ENCODE measurements at regions not wholly inside any gene's neighbourhood (a gene's known extent, or its start where the extent isn't known, plus 50 kb on each side); places are given as distances from the start of the nearest gene placed in this dataset.

DNA sequence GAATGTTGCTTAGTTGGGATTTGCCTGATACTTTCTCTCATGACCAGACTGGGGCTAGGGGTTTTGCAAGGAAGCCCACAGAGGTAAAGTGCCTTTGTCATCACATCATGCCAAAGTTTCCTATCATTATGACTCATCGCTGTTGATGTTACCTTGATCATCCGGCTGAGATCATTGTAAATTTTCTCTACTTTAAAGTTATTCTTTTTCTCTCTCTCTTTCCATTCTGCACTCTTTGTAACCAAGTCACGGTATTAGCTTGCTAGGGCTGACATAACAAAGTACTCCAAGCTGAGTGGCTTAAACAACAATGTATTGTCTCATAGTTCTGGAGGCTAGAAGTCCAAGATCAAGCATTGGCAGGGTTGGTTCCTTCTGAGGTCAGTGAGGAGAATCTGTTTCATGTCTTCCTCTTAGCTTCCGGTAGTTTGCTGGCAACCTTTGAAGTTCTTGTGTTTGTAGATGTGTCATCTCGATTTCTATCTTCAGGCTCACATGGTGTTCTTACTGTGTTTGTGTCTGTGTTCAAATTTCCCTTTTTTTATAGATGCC, 113.0 kb downstream of the DTHD1 start:
- no peak for DNase-seq

- peak; percentile 4 for DNase-seq
Observed at GRCh38 chr4:36399762-36400353, 118.4 kb downstream of the DTHD1 start.

DNA sequence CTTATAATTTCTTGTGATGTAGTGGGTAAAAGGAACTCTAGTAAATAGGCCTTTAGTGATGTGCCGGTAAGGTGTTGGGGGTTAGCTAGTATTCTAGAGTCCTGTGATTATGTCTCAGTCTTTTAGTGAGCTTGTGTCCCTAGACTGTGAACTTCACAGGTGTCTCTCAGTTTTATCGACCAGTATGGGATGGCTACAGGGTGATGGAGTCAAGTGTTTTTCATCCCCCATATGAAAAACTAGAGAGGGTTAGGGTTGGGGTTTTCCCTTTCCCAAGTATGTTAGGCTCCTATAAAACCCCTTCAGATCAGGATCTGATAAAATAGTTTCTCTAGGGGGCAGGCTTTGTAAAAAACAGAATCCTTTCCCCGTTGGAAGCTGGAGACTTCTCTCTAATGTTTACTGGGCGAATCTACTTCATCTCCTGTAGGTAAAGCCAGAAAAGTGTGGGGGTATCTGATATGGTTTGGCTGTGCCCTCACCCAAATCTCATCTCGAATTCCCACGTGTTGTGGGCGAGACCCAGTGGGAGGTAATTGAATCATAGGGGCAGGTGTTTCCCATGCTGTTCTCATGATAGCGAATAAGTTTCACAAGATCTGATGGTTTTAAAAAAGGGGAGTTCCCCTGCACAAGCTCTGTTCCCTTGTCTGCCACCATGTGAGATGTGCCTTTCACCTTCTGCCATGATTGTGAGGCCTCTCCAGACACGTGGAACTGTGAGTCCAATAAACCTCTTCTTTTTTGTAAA, 120.8 kb downstream of the DTHD1 start:
- no peak for DNase-seq

DNA sequence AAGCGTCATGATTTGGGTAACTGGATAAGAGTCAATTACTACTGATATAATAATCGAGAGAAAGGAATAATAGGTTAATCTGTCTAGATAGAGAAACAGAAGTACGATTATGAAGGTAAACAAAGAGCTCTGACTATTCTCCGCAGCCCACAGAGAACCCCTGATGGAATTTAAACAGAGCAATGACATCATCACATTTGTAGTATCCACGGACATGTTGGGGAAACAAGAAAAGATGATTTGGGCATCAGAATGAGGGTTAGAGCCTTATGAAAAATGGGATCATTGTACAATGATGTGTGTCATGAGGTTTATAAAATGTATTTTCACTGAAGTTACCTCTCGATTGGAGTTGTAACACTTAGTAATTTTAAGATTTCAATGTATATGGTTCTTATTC, 129.9 kb downstream of the DTHD1 start:
- no peak for DNase-seq

DNA sequence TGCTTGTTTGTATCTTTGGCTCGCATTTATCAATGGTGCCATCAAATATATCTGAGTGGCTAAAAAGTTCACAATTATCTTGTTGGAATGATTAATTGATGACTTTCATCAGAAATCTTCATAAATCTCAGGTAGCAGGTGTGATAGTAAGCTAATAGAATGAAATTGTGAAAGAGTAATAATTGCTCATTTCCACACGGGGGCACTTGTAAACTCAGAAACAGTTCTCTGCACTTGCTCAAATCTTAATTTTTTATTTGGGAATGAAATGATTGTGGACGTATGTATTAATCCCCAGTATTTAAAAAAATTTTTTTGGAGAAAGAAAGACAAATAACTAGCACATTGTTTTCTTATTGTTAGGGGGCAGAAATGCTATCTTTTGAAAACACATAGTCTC, 132.8 kb downstream of the DTHD1 start:
- peak; percentile 26 for DNase-seq

DNA sequence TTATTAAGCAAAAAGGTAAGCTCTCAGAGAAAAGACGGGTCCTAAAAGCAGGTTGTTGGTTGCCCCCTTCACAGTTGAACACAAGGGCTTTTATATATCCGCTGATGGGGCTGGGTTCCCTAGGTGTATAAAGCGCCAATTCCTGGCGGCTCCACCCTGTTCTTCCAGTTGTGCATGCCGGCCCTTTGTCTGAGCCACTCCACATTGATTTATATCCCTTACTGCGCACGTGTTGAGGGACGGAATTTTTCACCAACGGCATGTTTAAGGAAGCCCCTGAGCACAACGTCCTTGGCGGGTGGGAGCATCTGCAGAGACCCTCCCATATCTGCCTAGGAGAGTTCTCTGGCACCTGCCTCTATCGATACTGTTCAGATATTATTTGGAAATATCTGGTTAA, 135.7 kb downstream of the DTHD1 start:
- no peak for DNase-seq

DNA sequence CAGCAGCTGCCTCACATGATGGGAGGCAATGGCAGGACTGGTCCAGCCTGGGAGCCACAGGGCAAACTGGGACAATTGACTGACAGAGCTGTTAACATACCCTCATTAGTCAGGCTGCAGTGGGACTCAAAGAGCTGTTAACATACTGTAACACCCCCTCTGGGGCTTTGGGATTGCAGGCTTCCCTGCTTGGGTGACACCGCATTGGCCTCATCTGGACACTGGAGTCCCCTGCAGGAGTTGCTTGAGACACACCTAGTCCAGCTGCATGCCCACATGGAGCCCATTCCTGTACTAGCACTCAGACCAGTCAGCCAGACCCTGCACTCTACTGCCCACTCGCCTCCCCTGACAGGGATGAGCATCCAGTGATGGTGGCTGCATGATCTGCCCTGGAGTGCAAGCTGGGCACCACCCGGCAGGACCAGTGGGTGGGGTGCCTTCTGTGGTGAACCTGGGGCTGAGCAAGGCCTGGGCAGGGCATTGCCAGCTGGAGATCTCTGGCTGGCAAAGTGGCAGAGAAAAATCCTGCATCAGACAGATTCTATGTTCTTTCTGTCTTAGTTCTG, 138.8 kb downstream of the DTHD1 start:
- DNase-seq: no peak

- no peak for DNase-seq
Observed at GRCh38 chr4:36422607-36423006, 141.2 kb downstream of the DTHD1 start.

DNA sequence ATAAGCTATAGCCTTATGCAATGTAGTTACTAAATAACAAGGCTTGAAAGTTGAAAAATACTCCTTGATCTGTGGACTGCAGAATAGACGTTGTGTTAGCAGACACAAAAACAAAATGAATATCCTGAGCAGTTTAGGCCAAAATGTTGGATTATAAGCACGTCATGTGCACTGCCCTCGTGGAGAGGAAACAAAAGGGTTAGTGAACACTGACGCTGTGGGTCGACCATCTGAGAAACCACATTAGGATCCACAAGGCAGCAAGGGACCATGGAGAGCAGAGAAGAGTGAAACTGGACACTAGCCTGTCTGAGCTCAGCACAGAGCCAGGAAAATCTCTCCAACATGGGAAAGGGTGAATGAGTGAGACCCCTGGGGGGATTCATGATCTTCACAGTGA, 145.3 kb downstream of the DTHD1 start:
- no peak for DNase-seq

GRCh38 chr4:36427696-36428095, 146.3 kb downstream of the DTHD1 start:
- no peak for DNase-seq

DNA sequence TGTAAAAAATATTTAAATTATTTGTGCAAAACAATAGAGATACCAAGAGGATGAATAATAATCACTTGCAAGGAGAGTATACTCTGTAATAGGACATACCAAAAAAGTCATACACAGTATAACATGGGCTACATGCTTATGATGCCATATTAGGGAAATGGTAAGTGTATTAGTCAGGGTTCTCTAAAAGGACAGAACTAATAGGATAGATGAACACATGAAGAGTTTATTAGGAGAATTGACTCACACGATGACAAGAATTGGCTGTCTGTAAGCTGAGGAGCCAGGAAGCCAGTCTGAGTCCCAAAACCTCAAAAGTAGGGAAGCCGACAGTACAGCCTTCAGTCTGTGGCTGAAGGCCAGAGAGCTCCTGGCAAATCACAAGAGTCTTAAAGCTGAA, 151.2 kb downstream of the DTHD1 start:
- DNase-seq: no peak

DNA sequence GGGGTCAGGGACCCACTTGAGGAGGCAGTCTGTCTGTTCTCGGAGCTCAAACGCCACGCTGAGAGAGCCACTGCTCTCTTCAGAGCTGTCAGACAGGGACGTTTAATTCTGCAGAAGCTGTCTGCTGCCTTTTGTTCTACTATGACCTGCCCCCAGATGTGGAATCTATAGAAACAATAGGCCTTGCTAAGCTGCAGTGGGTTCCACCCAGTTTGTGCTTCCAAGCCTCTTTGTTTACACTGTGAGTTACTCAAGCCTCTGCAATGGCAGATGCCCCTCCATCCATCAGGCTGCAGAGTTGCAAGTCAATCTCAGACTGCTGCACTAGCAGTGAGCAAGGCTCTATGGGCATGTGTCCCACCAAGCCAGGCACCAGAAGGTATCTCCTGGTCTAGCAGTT, 158.1 kb downstream of the DTHD1 start:
- DNase-seq: peak; percentile 3

DNA sequence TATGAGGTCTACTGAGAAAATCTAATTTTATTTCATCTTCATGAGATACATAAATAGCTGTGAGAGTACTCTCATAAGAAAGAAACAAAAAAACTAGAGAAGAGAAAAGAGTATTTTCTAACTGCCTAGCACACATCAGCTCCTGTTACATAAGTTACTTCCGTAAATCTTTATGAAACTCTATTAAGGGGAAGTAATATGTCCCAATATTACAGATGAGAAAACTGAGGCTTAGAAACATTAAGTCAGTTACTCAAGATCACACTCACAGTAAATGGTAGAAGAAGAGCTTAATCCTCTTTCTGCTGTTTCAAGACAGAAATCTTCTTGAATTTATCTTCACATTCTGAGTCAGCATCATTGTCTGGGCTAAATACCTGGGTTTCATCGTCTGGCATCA, 164.1 kb downstream of the DTHD1 start:
- DNase-seq: no peak

DNA sequence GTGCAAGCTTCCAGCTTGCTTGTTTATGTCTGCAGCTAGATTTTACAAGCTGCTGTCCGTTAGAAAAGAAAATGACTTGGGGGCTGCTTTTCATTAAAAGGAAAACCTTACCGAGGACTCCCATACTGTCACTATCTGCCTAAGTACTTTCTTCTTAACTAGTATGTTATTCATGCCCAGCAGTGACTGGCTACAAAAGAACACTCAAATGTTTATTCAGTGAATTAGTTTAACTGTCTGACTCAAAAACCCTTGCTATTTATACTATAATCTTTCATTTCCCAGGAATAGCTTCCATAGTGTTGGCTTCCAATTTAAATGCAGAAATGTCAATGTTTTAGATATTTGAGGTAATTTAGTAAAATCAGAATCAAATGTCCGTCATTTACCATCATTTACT, 164.9 kb downstream of the DTHD1 start:
- DNase-seq: no peak

GRCh38 chr4:36461344-36461743, 179.9 kb downstream of the DTHD1 start:
- DNase-seq: no peak

DNA sequence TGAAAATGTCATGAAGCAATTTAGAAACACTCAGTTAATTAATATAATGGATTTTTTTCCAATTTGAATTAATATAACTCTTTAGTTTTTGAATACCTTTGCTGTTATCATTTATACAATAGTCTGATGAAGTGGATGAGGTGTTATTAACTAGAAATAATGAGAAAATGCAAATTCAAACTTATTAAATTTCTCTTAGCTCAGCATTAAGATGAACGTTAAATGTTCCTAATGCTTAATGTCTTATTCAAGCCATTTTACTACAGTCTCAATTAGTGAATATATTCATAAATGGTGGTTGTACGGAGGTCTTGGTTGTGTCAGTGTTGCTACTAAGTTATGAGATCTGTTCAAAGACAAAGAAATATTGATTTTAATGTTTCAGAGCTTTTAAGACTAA, 186.3 kb downstream of the DTHD1 start:
- no peak for DNase-seq

GRCh38 chr4:36471903-36472302, 190.5 kb downstream of the DTHD1 start:
- no peak for DNase-seq

DNA sequence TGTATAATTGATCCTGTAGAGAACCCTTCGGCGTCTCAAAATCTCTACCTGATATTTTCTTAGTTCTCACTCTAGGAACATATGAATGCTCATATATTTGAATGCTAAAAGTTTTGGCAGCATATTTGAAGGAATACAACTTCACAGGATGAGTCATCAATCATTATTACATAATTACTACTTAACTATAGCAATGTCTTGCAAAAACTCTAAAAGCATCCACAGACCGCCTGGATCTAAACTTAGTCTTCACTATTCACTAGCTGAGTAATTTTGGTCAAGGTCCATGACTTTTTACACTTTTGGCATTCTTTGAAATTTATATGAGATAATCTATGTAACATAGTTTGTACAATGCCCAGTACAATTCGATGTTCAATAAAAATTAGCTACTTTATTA, 194.7 kb downstream of the DTHD1 start:
- DNase-seq: no peak

- no peak for DNase-seq
Observed at GRCh38 chr4:36477861-36478260, 196.4 kb downstream of the DTHD1 start.

GRCh38 chr4:36485885-36486284, 204.5 kb downstream of the DTHD1 start:
- DNase-seq: no peak

- no peak for DNase-seq
Observed at GRCh38 chr4:36489798-36490197, 208.4 kb downstream of the DTHD1 start.

DNA sequence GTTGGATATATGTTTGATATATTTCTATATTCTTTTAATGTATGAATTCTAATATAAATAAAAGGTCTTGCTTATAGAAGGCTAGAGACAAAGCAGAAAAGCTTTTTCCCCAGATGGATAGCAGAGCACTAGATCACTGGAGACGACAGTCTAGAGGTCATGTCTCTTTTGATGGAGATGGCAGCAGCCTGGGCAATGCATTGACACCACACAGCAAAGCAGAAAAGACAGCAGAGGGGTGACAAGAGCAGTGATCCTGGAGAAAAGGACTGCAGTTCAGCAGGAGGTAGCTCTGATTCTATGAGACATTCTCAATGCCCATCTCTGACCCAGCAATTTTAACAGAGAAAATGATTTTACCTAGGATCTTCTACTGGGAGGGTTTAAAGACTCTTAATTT, 210.6 kb downstream of the DTHD1 start:
- DNase-seq: no peak

- no peak for DNase-seq
Observed at GRCh38 chr4:36492590-36492989, 211.2 kb downstream of the DTHD1 start.

DNA sequence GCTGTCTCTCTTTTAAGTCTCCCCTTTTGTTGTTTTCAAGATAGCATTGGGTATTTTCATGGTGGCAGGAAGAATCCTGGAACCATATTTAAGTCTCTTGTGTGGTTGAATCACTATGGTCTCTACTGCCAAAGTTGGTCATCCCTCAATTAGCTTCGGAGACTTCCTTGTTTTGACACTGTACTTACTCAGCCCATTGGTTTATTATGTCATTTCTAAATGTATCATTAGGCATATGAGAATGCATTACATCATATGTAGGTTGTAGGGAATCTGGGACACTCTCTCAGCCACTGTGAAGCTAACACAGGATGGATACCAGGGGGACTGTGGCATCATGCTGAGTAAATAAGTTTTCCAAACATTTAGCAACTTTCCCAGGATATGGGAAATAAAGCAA, 211.8 kb downstream of the DTHD1 start:
- no peak for DNase-seq

Measured in NCI-H69 (cell line).